CD14-positive monocyte (primary cell): ENCODE measurements at regions not wholly inside any gene's neighbourhood (a gene's known extent, or its start where the extent isn't known, plus 50 kb on each side); places are given as distances from the start of the nearest gene placed in this dataset.

ENCODE experiments used
- DNase-seq, 3 donors: peaks; one replicate each; pipeline ENCODE4 v3.0.0-alpha.2; 2011 to 2022
- H2AFZ ChIP-seq: 2 replicates; pipeline ENCODE4 v1.6.0; 2012; ENCODE audit warnings: mild to moderate bottlenecking, low read depth, low read length, inconsistent platforms; ENCODE audit not compliant: insufficient read depth, poor library complexity, severe bottlenecking
- H3K27ac ChIP-seq, 2 donors: 1 replicate in 1 of 2; 2 replicates in 1 of 2; pipeline ENCODE4 v1.5.1; 2012 to 2013; ENCODE audit warnings: low read length in 2 of 2, control low read depth in 1 of 2, inconsistent platforms in 1 of 2, low read depth in 1 of 2, mild to moderate bottlenecking in 1 of 2
- H3K27me3 ChIP-seq, 2 donors: one replicate each; pipeline versions ENCODE4 v1.6.0 to v1.6.1; 2011 to 2013; ENCODE audit warnings: low read length in 2 of 2; ENCODE audit not compliant: control insufficient read depth in 2 of 2, insufficient read depth in 2 of 2
- H3K36me3 ChIP-seq, 2 donors: replicated peaks in 1 of 2; 1 replicate in 1 of 2; 2 replicates in 1 of 2; pipeline versions ENCODE4 v1.5.1 to v1.6.1; 2012 to 2013; ENCODE audit warnings: low read length in 2 of 2, control low read depth in 1 of 2, inconsistent platforms in 1 of 2, mild to moderate bottlenecking in 1 of 2; ENCODE audit not compliant: insufficient read depth in 2 of 2, control insufficient read depth in 1 of 2
- H3K4me1 ChIP-seq, 2 donors: 1 replicate in 1 of 2; 2 replicates in 1 of 2; pipeline versions ENCODE4 v1.5.1 to v1.6.1; 2012 to 2013; ENCODE audit warnings: low read length in 2 of 2, control low read depth in 1 of 2, inconsistent platforms in 1 of 2, mild to moderate bottlenecking in 1 of 2, moderate library complexity in 1 of 2; ENCODE audit not compliant: insufficient read depth in 2 of 2, control insufficient read depth in 1 of 2
- H3K4me2 ChIP-seq: replicated peaks from 2 replicates; pipeline ENCODE3; 2012; ENCODE audit warnings: low read length, moderate library complexity, mild to moderate bottlenecking; ENCODE audit not compliant: poor library complexity, severe bottlenecking; ENCODE audit errors: extremely low read depth
- H3K4me3 ChIP-seq, 3 experiments: fragments of 200-600 bp in 1 of 3; sonication (generic) in 1 of 3; replicated peaks in 1 of 3; 1 replicate in 2 of 3; 2 replicates in 1 of 3; pipeline ENCODE4 v1.5.1; 2011 to 2013; ENCODE audit warnings: low read length in 3 of 3, mild to moderate bottlenecking in 3 of 3, control low read depth in 2 of 3, low read depth in 2 of 3, inconsistent platforms in 1 of 3, moderate library complexity in 1 of 3
- H3K79me2 ChIP-seq: 2 replicates; pipeline ENCODE4 v1.6.0; 2012; ENCODE audit warnings: mild to moderate bottlenecking, control low read depth, inconsistent platforms, low read length, moderate library complexity; ENCODE audit not compliant: insufficient read depth
- H3K9ac ChIP-seq: 2 replicates; pipeline ENCODE4 v1.6.0; 2017; ENCODE audit warnings: low read length, mild to moderate bottlenecking; ENCODE audit not compliant: insufficient read depth, poor library complexity, severe bottlenecking
- H3K9me3 ChIP-seq, 2 donors: replicated peaks in 1 of 2; 1 replicate in 1 of 2; 2 replicates in 1 of 2; pipeline versions ENCODE4 v1.5.1 to v1.6.1; 2012 to 2013; ENCODE audit warnings: low read length in 2 of 2, control low read depth in 1 of 2; ENCODE audit not compliant: control insufficient read depth in 1 of 2, insufficient read depth in 1 of 2
- H4K20me1 ChIP-seq: 2 replicates; pipeline ENCODE4 v1.6.0; 2012; ENCODE audit warnings: mild to moderate bottlenecking, low read length, control low read depth, moderate library complexity; ENCODE audit not compliant: insufficient read depth
- H3K27ac Mint-ChIP-seq, 7 donors: one replicate each; pipeline ENCODE4 v1.8.0; 2020; ENCODE audit warnings: mild to moderate bottlenecking in 7 of 7, mixed read lengths in 7 of 7, moderate library complexity in 6 of 7, inconsistent platforms in 2 of 7
- H3K27me3 Mint-ChIP-seq, 3 donors: one replicate each; pipeline ENCODE4 v1.8.0; 2021 to 2022; ENCODE audit warnings: low read depth in 3 of 3, mild to moderate bottlenecking in 3 of 3, mixed read lengths in 3 of 3, moderate library complexity in 3 of 3, inconsistent platforms in 1 of 3
- H3K36me3 Mint-ChIP-seq, 2 donors: one replicate each; pipeline ENCODE4 v1.8.0; 2020; ENCODE audit warnings: mixed read lengths in 2 of 2, inconsistent platforms in 1 of 2, mild to moderate bottlenecking in 1 of 2
- H3K4me1 Mint-ChIP-seq: one replicate; pipeline ENCODE4 v1.8.0; 2020; ENCODE audit warnings: mild to moderate bottlenecking, mixed read lengths
- H3K4me3 Mint-ChIP-seq, 2 donors: one replicate each; pipeline ENCODE4 v1.8.0; 2020; ENCODE audit warnings: mild to moderate bottlenecking in 2 of 2, mixed read lengths in 2 of 2, moderate library complexity in 1 of 2
- H3K9me3 Mint-ChIP-seq, 7 donors: one replicate each; pipeline ENCODE4 v1.8.0; 2020 to 2022; ENCODE audit warnings: mixed read lengths in 7 of 7, mild to moderate bottlenecking in 6 of 7, moderate library complexity in 6 of 7, inconsistent platforms in 2 of 7
- CTCF ChIP-seq: fragments of 200-600 bp; IDR thresholded peaks from one replicate; pipeline ENCODE4 v1.8.0; 2022; ENCODE audit warnings: antibody characterized with exemption, mild to moderate bottlenecking
- WGBS: methylation state at CpG from one replicate; pipeline ENCODE4 v1.1.5; 2013; ENCODE audit warnings: missing lambda C conversion rate; ENCODE audit not compliant: insufficient coverage; 5-methylcytosine and 5-hydroxymethylcytosine counted together
- intact Hi-C, 2 donors: fragments of 100-400 bp; cut with micrococcal nuclease; formaldehyde crosslinking; loops; one replicate each; pipeline versions ENCODE4 v1.15.0 to v1.15.1; 2023

- no peak overlapping the region for H3K4me3 Mint-ChIP-seq
- TF ChIP-seq CTCF: no peak
- Histone ChIP-seq H3K36me3 (no peaks in the 10 kb centered on the region), H3K27me3 (no peaks in the 10 kb centered on the region), H4K20me1 (no peaks in the 10 kb centered on the region), H3K4me3 (no peak overlapping the region), H3K79me2 (no peaks in the 10 kb centered on the region), H3K9me3 (peaks cover 0 to 5% of the 10 kb centered on the region in 2 donors), H3K4me2 (no peak overlapping the region), H3K9ac (no peak overlapping the region), H3K4me1 (no peaks in the 10 kb centered on the region), H3K27ac (no peak overlapping the region), H2AFZ (no peak overlapping the region)
- H3K9me3 Mint-ChIP-seq: peaks cover 0 to 12% (median 0%) of the 10 kb centered on the region in 7 donors
- DNase-seq: no peak
- H3K36me3 Mint-ChIP-seq: no peaks in the 10 kb centered on the region
- 80% methylated on average over 1 of the region's 2 CpGs for WGBS
- peaks cover 0 to 2% (median 0%) of the 10 kb centered on the region in 3 donors for H3K27me3 Mint-ChIP-seq
- intact Hi-C loops: no loop called here
- H3K27ac Mint-ChIP-seq: no peak overlapping the region
- no peaks in the 10 kb centered on the region for H3K4me1 Mint-ChIP-seq
Measured at GRCh38 chr4:175297965-175298565, 379.9 kb downstream of the ADAM29 start.

- peaks cover 0 to 2% (median 1%) of the 10 kb centered on the region in 3 donors for H3K27me3 Mint-ChIP-seq
- no peak overlapping the region for H3K4me3 Mint-ChIP-seq
- H3K36me3 Mint-ChIP-seq: no peaks in the 10 kb centered on the region
- intact Hi-C loops: no loop called here
- H3K4me1 Mint-ChIP-seq: no peaks in the 10 kb centered on the region
- H3K79me2 ChIP-seq: no peaks in the 10 kb centered on the region
- no peak overlapping the region for H3K27ac ChIP-seq
- H3K9ac ChIP-seq: no peak overlapping the region
- no peaks in the 10 kb centered on the region for H3K4me1 ChIP-seq
- H3K9me3 ChIP-seq: peaks cover 0 to 5% of the 10 kb centered on the region in 2 donors
- no peak for TF ChIP-seq CTCF
- no peaks in the 10 kb centered on the region for H3K27me3 ChIP-seq
- H3K4me3 ChIP-seq: no peak overlapping the region
- H3K9me3 Mint-ChIP-seq: peaks cover 0 to 4% (median 3%) of the 10 kb centered on the region in 7 donors
- no peak overlapping the region for H3K27ac Mint-ChIP-seq
- no peak overlapping the region for H2AFZ ChIP-seq
- H3K4me2 ChIP-seq: no peak overlapping the region
- no peaks in the 10 kb centered on the region for H4K20me1 ChIP-seq
- H3K36me3 ChIP-seq: no peaks in the 10 kb centered on the region
- no peak for DNase-seq
Measured at GRCh38 chr4:175306436-175306835, 388.3 kb downstream of the ADAM29 start.
